Panc1 (cell line): ENCODE measurements at regions not wholly inside any gene's neighbourhood (a gene's known extent, or its start where the extent isn't known, plus 50 kb on each side); places are given as distances from the start of the nearest gene placed in this dataset.
A peak's percentile ranks its signal among the peaks of the same experiment; 100 is the strongest.

Experiments used
- ATAC-seq: fragments of 200-7000 bp; cut with Tn5 transposase; 2 replicates; pipeline ENCODE4 v1.9.1; 2020; ENCODE audit warnings: mild to moderate bottlenecking, moderate library complexity
- BruUV-seq: library from RNA; stranded (reverse); fragments of 400-500 nt; replicated peaks from 2 replicates; lab custom pipeline; 2021; lab: Mats Ljungman, UMichigan
- CTCF ChIA-PET: fragments of 300-600 bp; sonication (Branson Sonifier 250); formaldehyde crosslinking; loops from one replicate; lab custom pipeline; 2022; ENCODE audit warnings: antibody characterized with exemption; lab: Charles Lee
- POLR2A ChIA-PET: fragments of 300-600 bp; sonication (Branson Sonifier 250); formaldehyde crosslinking; loops from one replicate; lab custom pipeline; 2022; ENCODE audit warnings: antibody characterized with exemption; lab: Charles Lee
- DNase-seq: peaks from one replicate; pipeline ENCODE4 v3.0.0-alpha.2; 2010; ENCODE audit warnings: low read depth, low spot score
- H3K27ac ChIP-seq: 2 replicates; pipeline ENCODE4 v1.5.1; 2011; ENCODE audit warnings: mild to moderate bottlenecking, low read length, inconsistent platforms
- H3K27me3 ChIP-seq: fragments of 200-500 bp; sonication (Bioruptor generic); 2 replicates; pipeline ENCODE4 v1.6.0; 2014; ENCODE audit warnings: low read length, inconsistent platforms; ENCODE audit not compliant: control insufficient read depth, insufficient read depth
- H3K36me3 ChIP-seq: fragments of 200-500 bp; sonication (Bioruptor generic); 2 replicates; pipeline ENCODE4 v1.5.1; 2014; ENCODE audit warnings: inconsistent platforms, mild to moderate bottlenecking, low read length, moderate library complexity; ENCODE audit not compliant: control insufficient read depth, insufficient read depth
- H3K4me1 ChIP-seq: 2 replicates; pipeline ENCODE4 v1.5.1; 2011; ENCODE audit warnings: inconsistent platforms, mild to moderate bottlenecking, low read length, moderate library complexity; ENCODE audit not compliant: control insufficient read depth, insufficient read depth
- H3K4me3 ChIP-seq, 2 experiments: 2 replicates each; pipeline ENCODE4 v1.5.1; 2011 to 2012; ENCODE audit warnings: low read depth in 2 of 2, low read length in 2 of 2, mild to moderate bottlenecking in 2 of 2, inconsistent platforms in 1 of 2, moderate library complexity in 1 of 2
- H3K9me3 ChIP-seq: fragments of 200-500 bp; sonication (Bioruptor generic); 2 replicates; pipeline ENCODE4 v1.5.1; 2014; ENCODE audit warnings: low read depth, mild to moderate bottlenecking, inconsistent platforms, low read length, moderate library complexity; ENCODE audit not compliant: control insufficient read depth, insufficient read depth
- CTCF ChIP-seq: fragments of 450-650 bp; IDR thresholded peaks from 2 replicates; pipeline ENCODE4 v1.5.1; 2017; ENCODE audit warnings: mild to moderate bottlenecking
- POLR2AphosphoS5 ChIP-seq: IDR thresholded peaks from 2 replicates; pipeline ENCODE4 v1.6.1; 2012; ENCODE audit warnings: mild to moderate bottlenecking, low read depth, low read length, moderate library complexity
- SIN3A ChIP-seq: IDR thresholded peaks from 2 replicates; pipeline ENCODE4 v1.6.1; 2012; ENCODE audit warnings: low read depth, mild to moderate bottlenecking, low read length, moderate library complexity, borderline replicate concordance; ENCODE audit not compliant: insufficient read depth
- TCF7L2 ChIP-seq: IDR thresholded peaks from 2 replicates; pipeline ENCODE4 v1.6.1; 2011; ENCODE audit warnings: mild to moderate bottlenecking, low read depth, low read length, inconsistent platforms
- in situ Hi-C: cut with HindIII; loops from 2 replicates; pipeline ENCODE4 v1.10.0; 2016; ENCODE audit warnings: low sequenced_read_pairs, low pct_unique_long_range_greater_than_20kb
- intact Hi-C: fragments of 100-400 bp; cut with micrococcal nuclease; formaldehyde crosslinking; loops from one replicate; pipeline ENCODE4 v1.10.0; 2022; ENCODE audit not compliant: unreplicated experiment
- TF ChIP-seq, protein P1 (sequence below), 2 experiments: IDR thresholded peaks; 2 replicates each; pipeline ENCODE4 v1.6.1; 2011 to 2012; ENCODE audit warnings: low read depth in 2 of 2, control low read depth in 1 of 2, low read length in 1 of 2, mild to moderate bottlenecking in 1 of 2, moderate library complexity in 1 of 2; ENCODE audit not compliant: insufficient read depth in 1 of 2

DNA sequence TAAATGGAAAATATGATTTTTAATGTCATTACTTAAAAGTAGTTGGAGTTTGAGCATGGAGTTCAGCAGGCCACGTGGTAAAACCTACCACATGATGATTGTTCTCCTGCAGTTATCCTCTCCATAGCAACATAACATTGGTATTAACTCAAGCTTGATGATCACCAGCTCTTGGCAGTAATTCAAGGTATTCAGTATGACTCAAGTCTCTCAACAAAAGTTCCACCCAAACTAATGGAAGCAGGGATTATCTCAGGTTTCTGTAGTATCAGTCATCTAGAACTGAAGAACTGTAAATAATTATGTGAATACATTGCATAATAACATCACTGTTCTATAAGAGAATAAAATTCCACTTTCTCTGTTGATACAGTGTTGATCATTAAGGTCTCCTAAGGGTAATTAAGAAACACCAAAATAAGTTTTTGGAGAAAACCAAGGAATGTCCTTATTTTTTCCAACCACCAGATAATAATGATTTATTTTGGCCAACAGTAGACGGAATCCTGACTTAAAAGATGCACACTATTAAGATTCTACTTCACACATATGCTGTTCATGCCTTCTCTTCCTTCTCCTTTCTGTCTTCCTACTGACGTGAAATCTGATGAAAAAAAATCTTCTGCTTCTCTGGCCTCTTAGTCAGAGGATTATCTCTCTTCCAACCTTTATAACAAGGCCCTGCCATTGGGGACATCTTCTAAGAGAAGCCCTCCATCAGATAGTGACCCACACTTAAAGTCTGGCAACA, 1092.3 kb downstream of the EFNB2 start:
- peak; percentile 0 for DNase-seq
- H3K27ac ChIP-seq, result no peak overlapping the region
- no peaks in the 10 kb centered on the region for H3K36me3 ChIP-seq
- POLR2A ChIA-PET, result no interaction called here
- no TSS peak for BruUV-seq
- no peaks in the 10 kb centered on the region for H3K9me3 ChIP-seq
- H3K4me1 ChIP-seq, result no peaks in the 10 kb centered on the region
- ATAC-seq, result no peak
- intact Hi-C loops, result no loop called here
- in situ Hi-C loops, result no loop called here
- CTCF ChIA-PET, result no interaction called here
- TF ChIP-seq TCF7L2, result no peak
- TF ChIP-seq, protein P1, sequence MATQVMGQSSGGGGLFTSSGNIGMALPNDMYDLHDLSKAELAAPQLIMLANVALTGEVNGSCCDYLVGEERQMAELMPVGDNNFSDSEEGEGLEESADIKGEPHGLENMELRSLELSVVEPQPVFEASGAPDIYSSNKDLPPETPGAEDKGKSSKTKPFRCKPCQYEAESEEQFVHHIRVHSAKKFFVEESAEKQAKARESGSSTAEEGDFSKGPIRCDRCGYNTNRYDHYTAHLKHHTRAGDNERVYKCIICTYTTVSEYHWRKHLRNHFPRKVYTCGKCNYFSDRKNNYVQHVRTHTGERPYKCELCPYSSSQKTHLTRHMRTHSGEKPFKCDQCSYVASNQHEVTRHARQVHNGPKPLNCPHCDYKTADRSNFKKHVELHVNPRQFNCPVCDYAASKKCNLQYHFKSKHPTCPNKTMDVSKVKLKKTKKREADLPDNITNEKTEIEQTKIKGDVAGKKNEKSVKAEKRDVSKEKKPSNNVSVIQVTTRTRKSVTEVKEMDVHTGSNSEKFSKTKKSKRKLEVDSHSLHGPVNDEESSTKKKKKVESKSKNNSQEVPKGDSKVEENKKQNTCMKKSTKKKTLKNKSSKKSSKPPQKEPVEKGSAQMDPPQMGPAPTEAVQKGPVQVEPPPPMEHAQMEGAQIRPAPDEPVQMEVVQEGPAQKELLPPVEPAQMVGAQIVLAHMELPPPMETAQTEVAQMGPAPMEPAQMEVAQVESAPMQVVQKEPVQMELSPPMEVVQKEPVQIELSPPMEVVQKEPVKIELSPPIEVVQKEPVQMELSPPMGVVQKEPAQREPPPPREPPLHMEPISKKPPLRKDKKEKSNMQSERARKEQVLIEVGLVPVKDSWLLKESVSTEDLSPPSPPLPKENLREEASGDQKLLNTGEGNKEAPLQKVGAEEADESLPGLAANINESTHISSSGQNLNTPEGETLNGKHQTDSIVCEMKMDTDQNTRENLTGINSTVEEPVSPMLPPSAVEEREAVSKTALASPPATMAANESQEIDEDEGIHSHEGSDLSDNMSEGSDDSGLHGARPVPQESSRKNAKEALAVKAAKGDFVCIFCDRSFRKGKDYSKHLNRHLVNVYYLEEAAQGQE (IDR thresholded peaks at IDR 0.05; ENCODE audit: insufficient read depth in 1 of 2, low read depth in 2 of 2, low read length in 1 of 2), result no peak
- no peak for TF ChIP-seq SIN3A
- TF ChIP-seq CTCF, result no peak
- no peak for TF ChIP-seq POLR2AphosphoS5
- H3K4me3 ChIP-seq, result no peak overlapping the region
- no peaks in the 10 kb centered on the region for H3K27me3 ChIP-seq

GRCh38 chr13:105442040-105442439, 1093.4 kb downstream of the EFNB2 start:
- ChIA-PET POLR2A (no interaction called here), CTCF (no interaction called here)
- intact Hi-C loops, result no loop called here
- Histone ChIP-seq H3K4me1 (no peaks in the 10 kb centered on the region), H3K27me3 (no peaks in the 10 kb centered on the region), H3K4me3 (no peak overlapping the region), H3K9me3 (no peaks in the 10 kb centered on the region), H3K36me3 (no peaks in the 10 kb centered on the region), H3K27ac (no peak overlapping the region)
- BruUV-seq, result no TSS peak
- in situ Hi-C loops, result no loop called here
- TF ChIP-seq, protein P1 (IDR thresholded peaks at IDR 0.05; ENCODE audit: insufficient read depth in 1 of 2, low read depth in 2 of 2, low read length in 1 of 2), result no peak
- TF ChIP-seq POLR2AphosphoS5 (no peak), SIN3A (no peak), TCF7L2 (no peak), CTCF (no peak)
- no peak for ATAC-seq
- DNase-seq, result no peak
